HG03565 (cell line): ENCODE measurements at regions not wholly inside any gene's neighbourhood (a gene's known extent, or its start where the extent isn't known, plus 50 kb on each side); places are given as distances from the start of the nearest gene placed in this dataset.
"Not testable (repeated sequence)": the region's sequence is repeated elsewhere in the genome, so short reads cannot be mapped to it uniquely, and the experiment has no call there.

Experiments
- ATAC-seq: cut with Tn5 transposase; IDR thresholded peaks from one replicate; pipeline ENCODE4 v1.9.1; 2021; ENCODE audit warnings: mild to moderate bottlenecking, moderate library complexity; ENCODE audit not compliant: unreplicated experiment

- no peak for ATAC-seq
These were observed 1479.2 kb downstream of the UQCRFS1 start for GRCh38 chr19:27733551-27734266.

GRCh38 chr19:27729332-27729731 lies 1483.6 kb downstream of the UQCRFS1 start:
- no peak for ATAC-seq

- ATAC-seq: no peak
These were observed 1490.3 kb downstream of the UQCRFS1 start for GRCh38 chr19:27722625-27723024.

GRCh38 chr19:27720155-27720554 lies 1492.8 kb downstream of the UQCRFS1 start:
- ATAC-seq: no peak

GRCh38 chr19:27719034-27719433 lies 1493.9 kb downstream of the UQCRFS1 start:
- ATAC-seq: no peak

GRCh38 chr19:27718234-27718633 lies 1494.7 kb downstream of the UQCRFS1 start:
- no peak for ATAC-seq

- no peak for ATAC-seq
These were observed 1495.1 kb downstream of the UQCRFS1 start for GRCh38 chr19:27717825-27718224.

- no peak for ATAC-seq
These were observed 1496.0 kb downstream of the UQCRFS1 start for GRCh38 chr19:27716922-27717321.

GRCh38 chr19:27714857-27715256 lies 1498.1 kb downstream of the UQCRFS1 start:
- ATAC-seq: no peak

GRCh38 chr19:27709496-27709895 lies 1503.5 kb downstream of the UQCRFS1 start:
- no peak for ATAC-seq

GRCh38 chr19:27708986-27709385 lies 1504.0 kb downstream of the UQCRFS1 start:
- not testable (repeated sequence) for ATAC-seq

GRCh38 chr19:27707026-27707425 lies 1505.9 kb downstream of the UQCRFS1 start:
- ATAC-seq: not testable (repeated sequence)

- no peak for ATAC-seq
These were observed 1507.1 kb downstream of the UQCRFS1 start for GRCh38 chr19:27705896-27706295.

- no peak for ATAC-seq
These were observed 1518.4 kb downstream of the UQCRFS1 start for GRCh38 chr19:27694361-27695055.

- no peak for ATAC-seq
These were observed 1521.0 kb downstream of the UQCRFS1 start for GRCh38 chr19:27691991-27692390.

GRCh38 chr19:27689734-27690241 lies 1523.2 kb downstream of the UQCRFS1 start:
- ATAC-seq: no peak

GRCh38 chr19:27684293-27684692 lies 1528.7 kb downstream of the UQCRFS1 start:
- ATAC-seq: no peak

GRCh38 chr19:27681972-27682371 lies 1531.0 kb downstream of the UQCRFS1 start:
- no peak for ATAC-seq

GRCh38 chr19:27679905-27680304 lies 1533.0 kb downstream of the UQCRFS1 start:
- no peak for ATAC-seq

GRCh38 chr19:27679399-27679798 lies 1533.6 kb downstream of the UQCRFS1 start:
- no peak for ATAC-seq

GRCh38 chr19:27676877-27677276 lies 1536.1 kb downstream of the UQCRFS1 start:
- no peak for ATAC-seq

GRCh38 chr19:27676334-27676733 lies 1536.6 kb downstream of the UQCRFS1 start:
- ATAC-seq: no peak
